HepG2 (cell line): ENCODE measurements at regions not wholly inside any gene's neighbourhood (a gene's known extent, or its start where the extent isn't known, plus 50 kb on each side); places are given as distances from the start of the nearest gene placed in this dataset.

ENCODE experiments used
- ATAC-seq: fragments of 200-7000 bp; cut with Tn5 transposase; 3 replicates; pipeline ENCODE4 v1.9.1; 2020; ENCODE audit warnings: mild to moderate bottlenecking, moderate library complexity
- BruUV-seq: library from RNA; stranded (reverse); fragments of 400-500 nt; replicated peaks from 2 replicates; lab custom pipeline; 2021; lab: Mats Ljungman, UMichigan
- CTCF ChIA-PET: fragments of 300-600 bp; formaldehyde crosslinking; extraction: SDS; loops from one replicate; lab custom pipeline; 2021; ENCODE audit warnings: low total read pairs, inconsistent platforms, low intra/inter-chr PET ratio; lab: Yijun Ruan, JAX
- POLR2A ChIA-PET: fragments of 350-600 bp; sonication (Branson Sonifier 250); formaldehyde crosslinking; loops from one replicate; lab custom pipeline; 2020; ENCODE audit warnings: antibody characterized with exemption, inconsistent platforms; lab: Yijun Ruan, JAX
- DNase-seq: peaks from one replicate; pipeline ENCODE4 v3.0.0-alpha.2; 2015; ENCODE audit warnings: low spot score
- FAIRE-seq: peaks from 3 replicates; lab custom pipeline; 2011; peaks lifted over from hg19 to GRCh38; lab: Jason Lieb, UNC
- H2AFZ ChIP-seq: one replicate; pipeline ENCODE4 v1.6.1; 2011; ENCODE audit warnings: low read length, inconsistent platforms
- H3K27ac ChIP-seq: fragments of 300-600 bp; 3 replicates; pipeline ENCODE4 v1.8.0; 2011; ENCODE audit warnings: mixed run types, mild to moderate bottlenecking, mixed read lengths, low read length, inconsistent platforms; ENCODE audit not compliant: insufficient read depth; ENCODE audit errors: extremely low read length
- H3K27me3 ChIP-seq, 2 experiments: fragments of 200-600 bp in 1 of 2; 2 replicates in 1 of 2; 3 replicates in 1 of 2; pipeline versions ENCODE4 v1.6.0 to v1.8.0; 2011; ENCODE audit warnings: low read length in 2 of 2, mild to moderate bottlenecking in 2 of 2, moderate library complexity in 2 of 2, inconsistent platforms in 1 of 2; ENCODE audit not compliant: insufficient read depth in 2 of 2, control insufficient read depth in 1 of 2
- H3K36me3 ChIP-seq, 2 experiments: fragments of 200-600 bp in 1 of 2; replicated peaks in 1 of 2; 2 replicates in 1 of 2; 3 replicates in 1 of 2; pipeline versions ENCODE4 v1.5.1 to v1.8.0; 2011; ENCODE audit warnings: low read length in 2 of 2, inconsistent platforms in 1 of 2; ENCODE audit not compliant: insufficient read depth in 2 of 2, control insufficient read depth in 1 of 2
- H3K4me1 ChIP-seq: 2 replicates; pipeline ENCODE4 v1.5.1; 2012; ENCODE audit warnings: low read length, inconsistent platforms; ENCODE audit not compliant: insufficient read depth
- H3K4me2 ChIP-seq: 2 replicates; pipeline ENCODE4 v1.6.0; 2011; ENCODE audit warnings: low read depth, low read length, inconsistent platforms
- H3K4me3 ChIP-seq, 3 experiments: fragments of 200-600 bp in 1 of 3; sonication (generic), shearing (Covaris generic) in 1 of 3; replicated peaks in 1 of 3; 2 replicates each; pipeline ENCODE4 v1.5.1; 2011 to 2016; ENCODE audit warnings: low read length in 3 of 3, inconsistent platforms in 2 of 3, low read depth in 2 of 3, mild to moderate bottlenecking in 2 of 3, control low read depth in 1 of 3, mixed read lengths in 1 of 3; ENCODE audit not compliant: insufficient read depth in 1 of 3
- H3K79me2 ChIP-seq: one replicate; pipeline ENCODE4 v1.6.1; 2011; ENCODE audit warnings: low read length, inconsistent platforms; ENCODE audit not compliant: insufficient read depth
- H3K9ac ChIP-seq: 2 replicates; pipeline ENCODE4 v1.6.0; 2011; ENCODE audit warnings: mild to moderate bottlenecking, low read depth, low read length, inconsistent platforms; ENCODE audit not compliant: insufficient read depth
- H3K9me3 ChIP-seq: 2 replicates; pipeline ENCODE4 v1.5.1; 2012; ENCODE audit warnings: mild to moderate bottlenecking, low read length
- H4K20me1 ChIP-seq: 2 replicates; pipeline ENCODE4 v1.6.0; 2011; ENCODE audit warnings: inconsistent platforms, mild to moderate bottlenecking, low read length, moderate library complexity; ENCODE audit not compliant: insufficient read depth
- AGO2 ChIP-seq: fragments of 200-400 bp; formaldehyde crosslinking; optimal IDR thresholded peaks from 2 replicates; pipeline ENCODE3; 2017; ENCODE audit warnings: mild to moderate bottlenecking, low read depth, low read length, moderate library complexity
- GABPA ChIP-seq, 2 experiments: IDR thresholded peaks; 2 replicates each; pipeline ENCODE4 v1.6.1; 2011 to 2016; ENCODE audit warnings: low read depth in 2 of 2, low read length in 1 of 2, missing biosample characterization in 1 of 2, missing genetic modification characterization in 1 of 2
- HNRNPL ChIP-seq: fragments of 200-400 bp; formaldehyde crosslinking; IDR thresholded peaks from 2 replicates; pipeline ENCODE4 v1.6.1; 2017; ENCODE audit warnings: mild to moderate bottlenecking, low read depth, low read length
- MAF1 ChIP-seq: sonication (generic); formaldehyde crosslinking; IDR thresholded peaks from 2 replicates; pipeline ENCODE4 v1.5.0; 2020; ENCODE audit warnings: missing genetic modification reagents, borderline replicate concordance
- MAFG ChIP-seq: sonication (generic); formaldehyde crosslinking; IDR thresholded peaks from 2 replicates; pipeline ENCODE4 v1.5.1; 2020; ENCODE audit warnings: mild to moderate bottlenecking, missing genetic modification reagents
- MIXL1 ChIP-seq: IDR thresholded peaks from 2 replicates; pipeline ENCODE4 v1.6.1; 2016
- MXD1 ChIP-seq: sonication (generic); formaldehyde crosslinking; IDR thresholded peaks from 2 replicates; pipeline ENCODE4 v1.4.0; 2020; ENCODE audit warnings: mild to moderate bottlenecking, missing genetic modification reagents
- NR2C2 ChIP-seq: sonication (generic); formaldehyde crosslinking; IDR thresholded peaks from 2 replicates; pipeline ENCODE4 v1.4.0; 2020; ENCODE audit warnings: missing genetic modification reagents, mild to moderate bottlenecking, moderate library complexity, borderline replicate concordance
- THAP11 ChIP-seq: IDR thresholded peaks from 2 replicates; pipeline ENCODE4 v1.6.1; 2016; ENCODE audit warnings: missing biosample characterization, missing genetic modification reagents
- ZKSCAN8 ChIP-seq: IDR thresholded peaks from 2 replicates; pipeline ENCODE4 v1.6.1; 2016; ENCODE audit warnings: borderline replicate concordance, missing genetic modification reagents, missing compliant biosample characterization
- ZNF20 ChIP-seq: sonication (generic); formaldehyde crosslinking; IDR thresholded peaks from 2 replicates; pipeline ENCODE4 v1.4.0; 2020; ENCODE audit warnings: mild to moderate bottlenecking, moderate library complexity, missing genetic modification reagents
- ZNF772 ChIP-seq: sonication (generic); formaldehyde crosslinking; IDR thresholded peaks from 2 replicates; pipeline ENCODE4 v1.5.0; 2020; ENCODE audit warnings: mild to moderate bottlenecking, missing genetic modification reagents
- WGBS: methylation state at CpG from one replicate; pipeline ENCODE4 v1.1.6; 2017; ENCODE audit warnings: low lambda C conversion rate; 5-methylcytosine and 5-hydroxymethylcytosine counted together
- in situ Hi-C: cut with HindIII; loops from 2 replicates; pipeline ENCODE4 v1.10.0; 2017; ENCODE audit warnings: low pct_unique_long_range_greater_than_20kb; ENCODE audit not compliant: extremely low pct_ligation_motif_present
- intact Hi-C: fragments of 100-400 bp; cut with micrococcal nuclease; formaldehyde crosslinking; loops from one replicate; pipeline ENCODE4 v1.10.0; 2022; ENCODE audit not compliant: unreplicated experiment
- TF ChIP-seq, protein P1 (sequence below): sonication (generic); formaldehyde crosslinking; IDR thresholded peaks from 2 replicates; pipeline ENCODE4 v1.4.0; 2020; ENCODE audit warnings: missing genetic modification reagents; ENCODE audit errors: not compliant biosample characterization
- TF ChIP-seq, protein P2 (sequence below): sonication (generic); formaldehyde crosslinking; IDR thresholded peaks from 2 replicates; pipeline ENCODE4 v1.5.0; 2020; ENCODE audit warnings: missing genetic modification reagents
- TF ChIP-seq, protein P3 (sequence below): sonication (generic); formaldehyde crosslinking; IDR thresholded peaks from 2 replicates; pipeline ENCODE4 v1.4.0; 2020; ENCODE audit warnings: missing genetic modification reagents

DNA sequence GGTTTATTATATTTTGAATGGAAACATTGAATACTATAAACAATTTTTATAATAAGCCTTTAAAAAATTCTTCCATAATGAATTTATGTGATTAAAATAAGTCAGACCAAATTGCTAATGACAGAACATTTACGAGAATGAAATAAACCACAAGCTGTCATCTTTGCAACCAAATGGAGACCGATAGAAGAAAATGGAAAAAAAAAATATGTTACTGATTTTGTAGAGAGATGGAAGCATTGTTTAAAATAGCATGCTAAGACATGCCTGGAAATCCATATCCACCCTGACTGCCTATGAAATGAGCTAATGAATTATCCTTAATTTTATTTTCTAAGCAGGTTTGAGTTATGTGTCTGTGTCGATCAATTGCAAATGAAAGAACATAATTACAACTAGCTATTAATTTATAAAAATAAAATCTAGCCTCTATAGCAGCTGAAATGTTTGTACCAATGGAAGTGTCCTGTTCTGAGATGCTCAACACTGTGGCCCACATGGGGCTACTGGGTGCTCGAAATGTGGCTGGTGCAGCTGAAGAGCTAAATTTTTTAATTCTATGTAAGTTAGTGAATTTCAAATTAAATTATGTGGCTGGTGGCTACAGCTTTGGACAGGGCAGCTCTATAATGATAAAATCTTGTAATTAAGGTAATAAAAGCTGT lies 832.8 kb downstream of the RNF144A start:
- FAIRE-seq (no peak), DNase-seq (no peak), ATAC-seq (no peak)
- Histone ChIP-seq H3K27ac (no peak overlapping the region), H3K36me3 (no peaks in the 10 kb centered on the region), H3K4me3 (no peak overlapping the region), H2AFZ (no peak overlapping the region), H3K4me2 (no peak overlapping the region), H3K27me3 (no peaks in the 10 kb centered on the region), H3K9ac (no peak overlapping the region), H3K4me1 (no peaks in the 10 kb centered on the region), H3K79me2 (no peaks in the 10 kb centered on the region), H3K9me3 (no peaks in the 10 kb centered on the region), H4K20me1 (no peaks in the 10 kb centered on the region)
- no TSS peak for BruUV-seq
- CTCF ChIA-PET, result no interaction called here
- WGBS, result 18% methylated on average over 4 of the region's 4 CpGs
- intact Hi-C loops (no loop called here), in situ Hi-C loops (no loop called here)
- no peak for TF ChIP-seq NR2C2
- TF ChIP-seq THAP11, result no peak
- TF ChIP-seq ZNF20 (CRISPR knock-in tag), result no peak
- no peak for TF ChIP-seq MIXL1 (CRISPR knock-in tag)
- no peak for TF ChIP-seq ZNF772 (CRISPR knock-in tag)
- no peak for TF ChIP-seq HNRNPL
- no peak for TF ChIP-seq GABPA (IDR thresholded peaks at IDR 0.05; ENCODE audit: low read depth, low read length)
- no peak for TF ChIP-seq GABPA (CRISPR knock-in tag; IDR thresholded peaks at IDR 0.05; ENCODE audit: low read depth)
- no peak for TF ChIP-seq AGO2
- POLR2A ChIA-PET, result no interaction called here

GRCh38 chr2:7752291-7752690 lies 835.1 kb downstream of the RNF144A start:
- ATAC-seq (no peak), DNase-seq (no peak), FAIRE-seq (no peak)
- WGBS, result 6% methylated on average over 1 of the region's 1 CpG
- no peak overlapping the region for H3K4me2 ChIP-seq
- intact Hi-C loops, result no loop called here
- H3K79me2 ChIP-seq, result no peaks in the 10 kb centered on the region
- H3K9me3 ChIP-seq, result no peaks in the 10 kb centered on the region
- no peaks in the 10 kb centered on the region for H3K36me3 ChIP-seq
- CTCF ChIA-PET, result no interaction called here
- POLR2A ChIA-PET, result no interaction called here
- no peak overlapping the region for H3K27ac ChIP-seq
- BruUV-seq, result no TSS peak
- no peaks in the 10 kb centered on the region for H4K20me1 ChIP-seq
- H2AFZ ChIP-seq, result no peak overlapping the region
- no peaks in the 10 kb centered on the region for H3K27me3 ChIP-seq
- in situ Hi-C loops, result no loop called here
- H3K4me1 ChIP-seq, result no peaks in the 10 kb centered on the region
- H3K4me3 ChIP-seq, result no peak overlapping the region
- H3K9ac ChIP-seq, result no peak overlapping the region
- TF ChIP-seq, protein P1, sequence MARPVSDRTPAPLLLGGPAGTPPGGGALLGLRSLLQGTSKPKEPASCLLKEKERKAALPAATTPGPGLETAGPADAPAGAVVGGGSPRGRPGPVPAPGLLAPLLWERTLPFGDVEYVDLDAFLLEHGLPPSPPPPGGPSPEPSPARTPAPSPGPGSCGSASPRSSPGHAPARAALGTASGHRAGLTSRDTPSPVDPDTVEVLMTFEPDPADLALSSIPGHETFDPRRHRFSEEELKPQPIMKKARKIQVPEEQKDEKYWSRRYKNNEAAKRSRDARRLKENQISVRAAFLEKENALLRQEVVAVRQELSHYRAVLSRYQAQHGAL (CRISPR knock-in tag), result no peak
- TF ChIP-seq, protein P2, sequence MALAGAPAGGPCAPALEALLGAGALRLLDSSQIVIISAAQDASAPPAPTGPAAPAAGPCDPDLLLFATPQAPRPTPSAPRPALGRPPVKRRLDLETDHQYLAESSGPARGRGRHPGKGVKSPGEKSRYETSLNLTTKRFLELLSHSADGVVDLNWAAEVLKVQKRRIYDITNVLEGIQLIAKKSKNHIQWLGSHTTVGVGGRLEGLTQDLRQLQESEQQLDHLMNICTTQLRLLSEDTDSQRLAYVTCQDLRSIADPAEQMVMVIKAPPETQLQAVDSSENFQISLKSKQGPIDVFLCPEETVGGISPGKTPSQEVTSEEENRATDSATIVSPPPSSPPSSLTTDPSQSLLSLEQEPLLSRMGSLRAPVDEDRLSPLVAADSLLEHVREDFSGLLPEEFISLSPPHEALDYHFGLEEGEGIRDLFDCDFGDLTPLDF (CRISPR knock-in tag), result no peak
- TF ChIP-seq MAFG (CRISPR knock-in tag) (no peak), MAF1 (CRISPR knock-in tag) (no peak), MXD1 (no peak), ZKSCAN8 (no peak)
- TF ChIP-seq, protein P3, sequence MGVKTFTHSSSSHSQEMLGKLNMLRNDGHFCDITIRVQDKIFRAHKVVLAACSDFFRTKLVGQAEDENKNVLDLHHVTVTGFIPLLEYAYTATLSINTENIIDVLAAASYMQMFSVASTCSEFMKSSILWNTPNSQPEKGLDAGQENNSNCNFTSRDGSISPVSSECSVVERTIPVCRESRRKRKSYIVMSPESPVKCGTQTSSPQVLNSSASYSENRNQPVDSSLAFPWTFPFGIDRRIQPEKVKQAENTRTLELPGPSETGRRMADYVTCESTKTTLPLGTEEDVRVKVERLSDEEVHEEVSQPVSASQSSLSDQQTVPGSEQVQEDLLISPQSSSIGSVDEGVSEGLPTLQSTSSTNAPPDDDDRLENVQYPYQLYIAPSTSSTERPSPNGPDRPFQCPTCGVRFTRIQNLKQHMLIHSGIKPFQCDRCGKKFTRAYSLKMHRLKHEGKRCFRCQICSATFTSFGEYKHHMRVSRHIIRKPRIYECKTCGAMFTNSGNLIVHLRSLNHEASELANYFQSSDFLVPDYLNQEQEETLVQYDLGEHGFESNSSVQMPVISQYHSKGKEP (CRISPR knock-in tag), result no peak
